Right cardiac atrium (tissue), 5 donors: ENCODE measurements at regions not wholly inside any gene's neighbourhood (a gene's known extent, or its start where the extent isn't known, plus 50 kb on each side); places are given as distances from the start of the nearest gene placed in this dataset.
A peak's percentile ranks its signal among the peaks of the same experiment; 100 is the strongest.

ENCODE experiments used
- ATAC-seq, 2 donors: fragments of 200-7000 bp; cut with Tn5 transposase; one replicate each; pipeline versions ENCODE4 v1.8.0 to v1.9.1; 2020; ENCODE audit warnings: moderate library complexity in 2 of 2, mild to moderate bottlenecking in 1 of 2
- DNase-seq, 3 donors: peaks; one replicate each; pipeline ENCODE4 v3.0.0-alpha.2; 2020
- H3K27ac ChIP-seq: one replicate; pipeline ENCODE4 v1.5.1; 2013; ENCODE audit warnings: mild to moderate bottlenecking, low read length, control low read depth, moderate library complexity
- H3K27me3 ChIP-seq: one replicate; pipeline ENCODE4 v1.6.1; 2013; ENCODE audit not compliant: control insufficient read depth, insufficient read depth
- H3K4me1 ChIP-seq: one replicate; pipeline ENCODE4 v1.6.1; 2013; ENCODE audit warnings: low read length; ENCODE audit not compliant: control insufficient read depth, insufficient read depth
- H3K4me3 ChIP-seq: one replicate; pipeline ENCODE4 v1.5.1; 2013; ENCODE audit warnings: low read length, control low read depth
- H3K9me3 ChIP-seq: one replicate; pipeline ENCODE4 v1.6.1; 2013; ENCODE audit warnings: low read length; ENCODE audit not compliant: control insufficient read depth
- WGBS: extraction: QIAGEN DNeasy Blood & Tissue Kit; methylation state at CpG from one replicate; pipeline ENCODE4 v1.1.7; 2013; 5-methylcytosine and 5-hydroxymethylcytosine counted together
- intact Hi-C, 4 donors: fragments of 100-400 bp; cut with DNase I; formaldehyde crosslinking; loops; one replicate each; pipeline versions ENCODE4 v1.11.0 to v1.14.0; 2022 to 2023
- donor health status: healthy with polysubstance abuse.
- donor health status: DM: no; HTN: yes; CAD: no.
- donor health status: DM: no; HTN: no; CAD: no.
- donor health status: DM: no; HTN: yes; CAD: no; lungs with severe emphysema.
- donor health status: DM: yes; HTN: yes; CAD: no.

DNA sequence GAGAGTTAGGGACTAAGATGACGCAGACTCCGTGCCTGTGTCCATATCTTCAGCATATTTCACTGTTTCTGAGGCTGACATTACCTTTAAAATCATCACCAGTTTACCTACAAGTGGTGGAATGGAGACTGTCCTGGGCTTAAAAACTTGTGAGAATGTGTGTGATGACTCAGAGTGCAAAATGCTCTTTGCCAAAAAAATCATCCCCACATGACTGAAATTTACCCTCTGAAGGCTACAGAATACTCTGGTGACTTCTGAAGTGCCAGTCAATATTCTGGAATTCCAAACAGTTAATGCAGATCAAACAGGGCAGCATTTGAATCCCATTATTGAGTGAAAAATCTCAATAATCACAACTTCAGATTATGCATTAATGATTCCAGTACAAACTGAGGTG lies 901.4 kb downstream of the EFNB2 start:
- no peaks in the 10 kb centered on the region for H3K9me3 ChIP-seq
- H3K27ac ChIP-seq, result no peak overlapping the region
- no peak overlapping the region for H3K4me3 ChIP-seq
- intact Hi-C loops, result no loop called here
- no peak for DNase-seq
- WGBS, result 91% methylated on average over 2 of the region's 2 CpGs
- H3K27me3 ChIP-seq, result no peaks in the 10 kb centered on the region
- ATAC-seq, result no peak
- H3K4me1 ChIP-seq, result no peaks in the 10 kb centered on the region

DNA sequence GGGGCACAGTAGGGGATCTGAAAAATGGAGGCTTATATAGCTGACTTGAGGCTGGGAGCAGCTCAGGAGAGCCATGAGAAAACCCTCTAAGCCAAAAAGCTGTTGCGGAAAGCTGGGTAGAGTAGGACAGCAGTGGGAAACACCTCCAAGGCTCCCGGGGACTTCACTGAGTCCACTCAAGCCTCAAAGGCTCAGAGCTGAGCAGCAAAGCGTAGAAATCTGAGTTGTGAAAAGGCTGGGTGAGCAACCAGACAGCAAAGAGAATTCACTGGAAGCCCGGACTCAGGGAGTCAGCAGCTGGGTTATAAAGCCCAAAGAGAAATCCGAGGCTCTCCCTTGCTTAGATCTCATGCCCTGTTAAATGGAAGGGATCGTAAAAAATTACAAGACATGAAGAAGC lies 905.0 kb downstream of the EFNB2 start:
- Histone ChIP-seq H3K4me3 (no peak overlapping the region), H3K9me3 (no peaks in the 10 kb centered on the region), H3K27ac (no peak overlapping the region), H3K27me3 (no peaks in the 10 kb centered on the region), H3K4me1 (no peaks in the 10 kb centered on the region)
- DNase-seq (no peak), ATAC-seq (no peak)
- intact Hi-C loops, result no loop called here
- 92% methylated on average over 6 of the region's 6 CpGs for WGBS

DNA sequence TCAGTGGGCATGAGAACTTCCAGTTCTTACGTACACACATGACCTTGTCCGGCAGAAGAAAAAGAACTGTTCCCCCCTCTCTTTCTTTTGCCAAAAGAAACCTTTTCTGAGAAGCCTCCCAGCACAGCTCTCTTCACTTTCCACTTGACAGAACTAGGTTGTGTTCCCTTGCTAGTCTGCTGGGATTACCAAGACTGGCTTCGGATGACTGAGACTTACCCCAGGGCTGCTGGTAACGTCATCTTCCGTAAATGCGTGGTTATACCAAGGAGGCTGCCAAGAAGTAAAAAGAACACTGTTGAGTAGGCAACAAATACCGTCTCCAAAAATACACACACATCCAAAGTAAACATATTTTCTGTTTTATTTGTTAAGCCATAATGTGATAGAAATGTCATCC lies 908.2 kb downstream of the EFNB2 start:
- intact Hi-C loops, result no loop called here
- no peak overlapping the region for H3K27ac ChIP-seq
- no peak for DNase-seq
- no peak overlapping the region for H3K4me3 ChIP-seq
- H3K27me3 ChIP-seq, result no peaks in the 10 kb centered on the region
- no peaks in the 10 kb centered on the region for H3K9me3 ChIP-seq
- 73% methylated on average over 7 of the region's 7 CpGs for WGBS
- ATAC-seq, result peak; percentile 13 to 55
- H3K4me1 ChIP-seq, result no peaks in the 10 kb centered on the region

DNA sequence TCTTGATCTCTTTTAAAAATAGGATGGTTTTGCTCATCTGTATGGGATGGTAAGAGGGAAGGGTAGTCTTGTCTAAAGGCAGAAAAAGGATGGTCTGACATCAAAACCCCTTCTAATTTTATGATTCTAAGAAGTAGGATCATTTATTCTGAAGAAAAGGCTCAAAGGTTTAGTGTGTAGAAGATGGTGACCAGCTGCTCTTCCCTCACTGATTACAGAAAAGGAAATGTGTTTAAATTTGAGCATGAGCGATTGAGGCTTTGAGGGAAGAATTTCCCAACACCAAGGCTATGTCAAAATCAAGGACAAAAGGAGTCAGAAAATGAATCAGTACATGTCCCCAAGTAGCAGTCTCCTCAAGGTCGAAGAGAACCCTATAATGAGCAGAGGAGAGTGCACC lies 909.8 kb downstream of the EFNB2 start:
- Histone ChIP-seq H3K4me1 (no peaks in the 10 kb centered on the region), H3K4me3 (no peak overlapping the region), H3K9me3 (no peaks in the 10 kb centered on the region), H3K27me3 (no peaks in the 10 kb centered on the region), H3K27ac (no peak overlapping the region)
- DNase-seq (no peak), ATAC-seq (no peak)
- intact Hi-C loops, result no loop called here
- 77% methylated on average over 2 of the region's 2 CpGs for WGBS

DNA sequence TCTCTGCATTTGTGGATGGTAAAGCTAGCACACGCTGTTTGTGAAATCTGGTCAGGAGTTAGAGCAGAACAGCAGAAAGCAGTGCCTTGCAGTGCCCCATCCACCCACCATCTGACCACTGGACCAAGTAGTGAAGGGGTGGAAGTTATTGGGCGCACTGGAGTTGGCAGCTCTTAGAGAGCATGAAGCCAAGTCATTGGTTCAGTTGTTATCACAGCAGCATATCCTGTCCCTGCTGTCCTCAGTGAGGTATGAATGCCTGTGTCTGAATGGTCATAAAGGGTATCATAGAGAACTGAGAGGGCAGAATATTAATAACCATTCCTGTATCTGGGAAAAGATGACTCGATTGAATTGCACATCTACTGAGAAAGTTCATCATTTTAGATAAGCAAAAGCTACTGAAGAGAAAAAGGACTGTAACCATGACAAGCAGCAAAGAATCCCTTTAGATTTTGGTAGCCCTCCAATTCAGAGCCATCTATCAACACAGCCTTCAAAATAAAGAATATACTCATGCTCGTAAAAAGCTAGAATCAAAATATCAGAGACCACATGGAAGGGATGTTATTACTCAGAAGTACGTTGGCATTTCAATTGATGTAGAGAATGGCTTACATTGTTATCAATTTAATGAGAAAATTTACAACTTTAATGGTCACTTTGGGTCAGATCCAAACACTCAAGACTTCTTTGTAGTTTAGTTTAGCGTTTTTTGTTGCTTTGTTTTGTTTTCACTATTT lies 919.0 kb downstream of the EFNB2 start:
- H3K4me3 ChIP-seq, result no peak overlapping the region
- WGBS, result 66% methylated on average over 6 of the region's 6 CpGs
- intact Hi-C loops, result no loop called here
- no peaks in the 10 kb centered on the region for H3K9me3 ChIP-seq
- no peaks in the 10 kb centered on the region for H3K4me1 ChIP-seq
- H3K27me3 ChIP-seq, result no peaks in the 10 kb centered on the region
- no peak for DNase-seq
- peak; percentile 31 to 43 for ATAC-seq
- no peak overlapping the region for H3K27ac ChIP-seq

DNA sequence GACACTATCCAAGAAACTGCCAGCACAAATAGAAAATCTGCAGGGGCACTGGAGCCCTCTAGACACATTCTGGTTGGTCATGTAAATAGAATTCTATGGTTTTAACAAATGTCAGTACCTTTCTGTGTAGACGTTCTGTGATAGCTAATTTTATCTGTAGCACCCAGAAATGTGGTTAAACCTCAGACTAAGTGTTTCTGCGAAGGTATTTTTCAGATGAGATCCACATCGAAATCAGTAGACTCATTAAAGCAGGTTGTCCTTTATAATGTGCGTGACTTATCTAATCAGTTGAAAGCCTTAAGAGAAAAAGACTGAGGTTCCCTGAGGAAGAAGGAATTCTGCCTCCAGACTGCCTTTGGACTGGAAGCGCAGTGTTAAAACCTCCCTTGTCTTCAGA lies 922.9 kb downstream of the EFNB2 start:
- H3K27me3 ChIP-seq, result no peaks in the 10 kb centered on the region
- DNase-seq, result no peak
- no peak overlapping the region for H3K4me3 ChIP-seq
- 75% methylated on average over 5 of the region's 5 CpGs for WGBS
- intact Hi-C loops, result no loop called here
- ATAC-seq, result no peak
- no peaks in the 10 kb centered on the region for H3K9me3 ChIP-seq
- H3K27ac ChIP-seq, result no peak overlapping the region
- no peaks in the 10 kb centered on the region for H3K4me1 ChIP-seq

DNA sequence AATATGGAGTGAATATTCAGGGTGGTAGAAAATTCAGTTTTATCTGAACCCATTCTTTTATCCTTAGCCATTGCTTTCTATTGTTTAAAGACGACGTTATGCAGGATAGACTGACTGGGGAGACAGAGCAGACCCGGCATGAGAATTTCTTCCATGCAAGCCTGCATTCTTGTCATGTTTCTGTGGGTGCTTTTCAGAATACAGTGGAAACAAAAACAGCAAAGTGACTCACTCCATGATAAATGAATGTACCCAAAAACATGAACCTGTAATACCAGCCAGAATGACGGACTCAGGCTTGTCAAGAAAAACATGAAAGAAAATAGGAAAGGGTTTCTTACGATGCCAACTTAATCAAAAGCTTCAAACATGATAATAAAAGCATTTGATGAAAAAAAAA lies 924.0 kb downstream of the EFNB2 start:
- Histone ChIP-seq H3K4me3 (no peak overlapping the region), H3K27ac (no peak overlapping the region), H3K27me3 (no peaks in the 10 kb centered on the region), H3K9me3 (no peaks in the 10 kb centered on the region), H3K4me1 (no peaks in the 10 kb centered on the region)
- intact Hi-C loops, result no loop called here
- 16% methylated on average over 5 of the region's 5 CpGs for WGBS
- no peak for DNase-seq
- ATAC-seq, result peak; percentile 65 to 86

DNA sequence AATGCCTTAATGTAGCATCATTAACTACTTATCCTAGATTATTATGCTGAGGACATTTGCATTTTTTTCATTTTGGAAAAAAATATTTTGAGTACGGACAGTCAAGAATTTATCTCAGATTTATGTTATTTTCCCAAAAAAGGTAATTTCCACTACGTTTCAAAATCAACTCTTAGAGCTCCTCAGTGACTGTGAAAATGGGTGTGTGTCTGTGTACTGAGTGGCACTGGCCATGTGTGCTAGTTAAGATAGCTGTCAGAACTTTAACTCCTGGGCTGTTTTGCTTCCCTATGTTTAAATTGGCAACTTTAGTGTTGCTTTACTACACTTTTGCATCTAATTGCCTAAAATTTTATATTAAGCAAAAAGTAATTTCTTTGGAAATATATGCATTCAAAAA lies 927.4 kb downstream of the EFNB2 start:
- H3K27ac ChIP-seq, result no peak overlapping the region
- DNase-seq (no peak), ATAC-seq (no peak)
- H3K4me1 ChIP-seq, result no peaks in the 10 kb centered on the region
- no peak overlapping the region for H3K4me3 ChIP-seq
- intact Hi-C loops, result no loop called here
- WGBS, result 56% methylated on average over 2 of the region's 2 CpGs
- no peaks in the 10 kb centered on the region for H3K27me3 ChIP-seq
- H3K9me3 ChIP-seq, result no peaks in the 10 kb centered on the region

DNA sequence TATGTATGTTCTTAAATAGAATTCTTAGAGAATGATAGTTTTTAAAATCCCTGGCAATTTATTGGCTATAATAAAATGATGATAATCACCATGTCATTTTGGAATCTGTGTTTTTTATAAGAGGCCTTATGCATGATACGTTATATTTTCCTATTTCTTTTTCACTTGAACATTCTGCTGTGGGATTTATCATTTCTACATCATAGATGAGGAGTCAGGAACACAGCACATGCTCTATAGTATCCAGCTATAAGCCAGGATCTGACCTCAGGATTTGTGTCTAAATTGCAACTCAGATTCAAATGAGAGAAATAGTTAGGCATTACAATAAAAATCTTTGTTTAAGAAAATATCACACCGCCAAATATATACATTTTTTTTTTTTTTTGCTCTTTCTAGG lies 928.0 kb downstream of the EFNB2 start:
- ATAC-seq (no peak), DNase-seq (no peak)
- WGBS, result 87% methylated on average over 2 of the region's 2 CpGs
- H3K27ac ChIP-seq, result no peak overlapping the region
- no peaks in the 10 kb centered on the region for H3K9me3 ChIP-seq
- H3K27me3 ChIP-seq, result no peaks in the 10 kb centered on the region
- no peaks in the 10 kb centered on the region for H3K4me1 ChIP-seq
- H3K4me3 ChIP-seq, result no peak overlapping the region
- intact Hi-C loops, result no loop called here

DNA sequence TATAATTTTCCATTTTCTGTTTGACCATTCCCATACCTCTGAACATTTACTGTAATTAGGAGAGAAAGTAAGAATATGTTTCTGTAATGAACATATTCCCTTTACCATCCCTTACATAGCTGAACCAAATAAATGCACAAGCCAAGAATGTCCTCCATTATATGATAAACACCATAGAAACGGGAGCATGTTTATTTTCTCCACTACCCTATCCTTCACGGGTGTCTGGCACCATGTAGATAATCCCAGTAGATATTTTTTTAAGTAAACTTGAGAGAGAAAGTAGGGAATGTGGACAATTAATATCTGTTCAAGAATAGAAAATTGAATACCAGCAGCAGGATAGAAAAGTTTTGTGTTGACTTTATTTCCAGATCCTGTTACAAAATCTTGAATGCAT lies 928.4 kb downstream of the EFNB2 start:
- no peaks in the 10 kb centered on the region for H3K27me3 ChIP-seq
- ATAC-seq, result no peak
- intact Hi-C loops, result no loop called here
- DNase-seq, result no peak
- no peaks in the 10 kb centered on the region for H3K4me1 ChIP-seq
- no peak overlapping the region for H3K27ac ChIP-seq
- WGBS, result 26% methylated on average over 2 of the region's 2 CpGs
- no peaks in the 10 kb centered on the region for H3K9me3 ChIP-seq
- H3K4me3 ChIP-seq, result no peak overlapping the region

DNA sequence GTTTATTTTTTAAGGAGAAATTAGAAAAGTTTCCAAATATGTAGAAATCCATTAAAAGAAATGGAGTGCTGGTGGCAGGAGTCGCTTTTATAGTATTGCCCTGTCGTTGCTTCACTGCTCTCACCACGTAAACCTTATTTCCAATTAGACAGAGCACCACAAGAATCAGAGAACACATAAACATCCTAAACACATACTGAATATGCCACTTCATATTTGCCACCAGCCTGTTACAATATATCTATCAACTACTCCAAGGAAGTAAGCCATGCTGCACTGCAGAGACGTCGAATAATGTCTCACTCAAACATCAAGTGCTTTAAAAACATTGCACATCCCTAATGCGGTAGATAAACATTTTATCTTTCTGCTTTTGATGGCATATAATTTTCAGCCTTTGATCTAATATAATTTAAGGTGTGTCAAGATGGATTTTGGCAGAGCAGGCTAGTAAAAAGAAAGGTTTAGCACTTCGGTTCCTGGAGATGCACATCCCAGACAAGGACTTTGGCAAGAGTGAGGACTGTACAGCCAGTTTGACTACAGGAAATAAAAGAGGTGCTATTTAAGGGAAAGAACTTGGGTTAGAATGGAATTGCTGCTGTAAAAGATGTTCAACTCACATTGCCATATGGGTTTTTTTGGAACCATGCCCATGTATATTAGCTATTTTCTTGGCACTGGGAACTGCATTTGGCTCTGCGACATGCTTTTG lies 932.3 kb downstream of the EFNB2 start:
- ATAC-seq (no peak), DNase-seq (no peak)
- Histone ChIP-seq H3K9me3 (no peaks in the 10 kb centered on the region), H3K4me1 (no peaks in the 10 kb centered on the region), H3K4me3 (no peak overlapping the region), H3K27me3 (no peaks in the 10 kb centered on the region), H3K27ac (no peak overlapping the region)
- WGBS, result 68% methylated on average over 8 of the region's 8 CpGs
- intact Hi-C loops, result no loop called here
